HL-60/S4 treated with retinoic acid at 250 ng/mL for 4 days and 3 days (cell line): ENCODE measurements at regions not wholly inside any gene's neighbourhood (a gene's known extent, or its start where the extent isn't known, plus 50 kb on each side); places are given as distances from the start of the nearest gene placed in this dataset.
"Not testable (repeated sequence)": the region's sequence is repeated elsewhere in the genome, so short reads cannot be mapped to it uniquely, and the experiment has no call there.

ENCODE experiments used
- in situ Hi-C: fragments of 300-500 bp; cut with MboI; formaldehyde crosslinking; loops from 2 replicates; pipeline ENCODE4 v1.7.0; 2022; ENCODE audit warnings: low sequenced_read_pairs

DNA sequence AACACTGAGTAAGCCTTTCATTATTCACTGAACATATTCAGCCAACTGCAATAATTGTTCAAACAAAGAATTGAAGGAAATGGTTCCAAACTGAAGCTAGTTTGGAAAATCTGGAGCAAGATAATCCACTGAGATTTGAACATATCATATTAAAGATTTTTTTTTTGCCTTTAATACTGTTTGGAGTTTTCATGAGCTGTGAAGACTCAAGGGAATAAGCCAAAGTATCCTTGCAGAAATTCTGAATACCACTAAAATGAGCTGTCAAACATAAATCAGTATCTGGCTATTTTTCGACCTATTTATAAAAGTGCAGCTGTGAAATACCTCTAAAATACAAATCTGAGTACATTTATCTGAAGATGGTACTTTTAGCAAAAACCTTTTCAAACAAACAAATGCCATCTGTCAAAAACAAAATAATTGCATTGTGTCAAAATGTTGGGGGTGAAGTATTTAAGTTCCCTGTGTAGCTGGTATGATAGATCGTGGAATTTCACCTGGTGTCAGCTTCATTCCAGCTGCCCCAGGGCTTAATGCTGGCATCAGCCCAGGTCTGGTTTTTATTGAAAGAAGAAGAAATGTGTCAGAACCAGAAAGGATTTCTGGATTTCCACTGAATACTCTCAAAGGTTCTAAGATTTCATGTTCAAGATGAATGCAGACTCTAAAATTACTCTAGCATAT lies 149.0 kb upstream of the GRAMD2B start:
- in situ Hi-C loops, result no loop called here

DNA sequence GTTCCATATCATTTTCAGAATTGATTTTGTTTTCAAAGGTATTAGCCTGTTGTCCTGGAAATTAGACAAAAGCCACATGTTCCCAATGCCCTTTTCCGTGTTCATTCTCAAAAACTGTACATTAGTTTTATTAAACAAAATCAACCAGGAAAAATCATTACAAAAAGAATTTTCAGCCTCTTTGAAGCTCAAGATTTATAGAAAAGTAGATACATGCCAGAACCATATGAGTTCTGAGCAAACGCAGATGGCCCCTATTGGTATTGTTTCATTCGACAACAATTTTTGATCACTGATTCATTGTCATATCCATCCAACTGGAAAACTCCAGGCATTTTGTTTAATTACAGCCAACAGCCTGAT lies 148.5 kb upstream of the GRAMD2B start:
- in situ Hi-C loops, result no loop called here

- in situ Hi-C loops, result no loop called here
Measured at GRCh38 chr5:126277762-126278161, 145.4 kb upstream of the GRAMD2B start.

DNA sequence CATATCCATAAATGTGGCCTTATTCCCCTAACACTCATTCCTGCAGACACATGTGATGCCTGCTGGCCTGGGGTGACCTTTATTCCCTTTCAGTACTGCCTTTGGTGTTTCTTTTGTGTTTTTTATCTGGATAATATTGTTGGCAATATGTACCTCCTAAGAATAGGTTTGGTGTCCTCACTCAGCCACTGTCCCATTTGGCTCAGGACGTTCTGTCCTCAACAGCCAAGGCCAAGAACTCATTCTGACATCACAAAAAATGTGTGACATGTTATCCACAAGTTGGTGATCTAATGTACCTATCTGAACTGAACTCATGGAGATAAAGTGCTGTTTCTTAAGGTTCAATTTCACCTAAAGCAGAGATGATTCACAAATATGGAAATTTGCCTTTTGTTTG lies 142.9 kb upstream of the GRAMD2B start:
- in situ Hi-C loops, result no loop called here

GRCh38 chr5:126280846-126281245 lies 142.4 kb upstream of the GRAMD2B start:
- in situ Hi-C loops, result no loop called here

- in situ Hi-C loops, result no loop called here
Measured at GRCh38 chr5:126284977-126285696, 138.1 kb upstream of the GRAMD2B start.

DNA sequence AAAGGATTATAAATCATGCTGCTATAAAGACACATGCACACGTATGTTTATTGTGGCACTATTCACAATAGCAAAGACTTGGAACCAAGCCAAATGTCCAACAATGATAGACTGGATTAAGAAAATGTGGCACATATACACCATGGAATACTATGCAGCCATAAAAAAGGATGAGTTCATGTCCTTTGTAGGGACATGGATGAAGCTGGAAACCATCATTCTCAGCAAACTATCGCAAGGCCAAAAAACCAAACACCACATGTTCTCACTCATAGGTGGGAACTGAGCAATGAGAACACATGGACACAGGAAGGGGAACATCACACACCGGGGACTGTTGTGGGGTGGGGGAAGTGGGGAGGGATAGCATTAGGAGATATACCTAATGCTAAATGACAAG lies 127.1 kb upstream of the GRAMD2B start:
- in situ Hi-C loops, result not testable (repeated sequence)

DNA sequence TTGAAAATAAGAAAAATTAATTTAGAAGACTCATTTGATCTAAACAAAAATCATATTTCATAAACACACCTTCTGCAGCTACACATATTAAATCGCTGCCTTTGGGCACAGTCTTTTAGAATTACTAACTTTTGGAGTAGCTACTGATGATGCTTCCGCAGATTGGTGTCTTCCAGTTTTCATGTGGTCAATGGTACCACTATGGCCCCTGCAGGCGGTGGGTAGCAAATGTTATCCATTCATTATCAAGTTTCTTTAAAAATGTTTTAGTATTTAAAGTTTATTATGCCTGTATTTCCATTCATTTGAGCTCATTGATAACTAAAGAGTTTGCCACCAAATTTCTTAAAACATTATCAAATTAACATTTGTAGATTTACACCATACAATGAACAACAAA lies 122.9 kb upstream of the GRAMD2B start:
- in situ Hi-C loops, result no loop called here

DNA sequence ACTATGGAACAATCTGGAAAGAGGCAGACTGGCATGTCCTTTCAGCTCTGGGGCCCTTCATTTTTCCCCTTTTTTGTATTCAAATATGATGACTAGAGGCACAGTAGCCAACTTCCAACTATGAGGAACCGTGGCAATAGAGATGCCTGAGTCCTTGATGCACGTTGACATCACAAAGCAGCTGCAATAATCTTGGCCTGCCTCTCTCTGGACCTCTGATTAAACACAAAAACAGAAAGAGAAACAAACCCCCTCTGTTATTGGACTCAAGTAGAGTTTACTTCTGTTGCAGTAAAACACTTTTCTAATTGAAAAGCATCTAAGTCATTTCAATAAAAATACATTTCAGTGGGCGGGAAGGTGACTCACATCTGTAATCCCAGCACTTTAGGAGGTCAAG lies 122.2 kb upstream of the GRAMD2B start:
- in situ Hi-C loops, result no loop called here

DNA sequence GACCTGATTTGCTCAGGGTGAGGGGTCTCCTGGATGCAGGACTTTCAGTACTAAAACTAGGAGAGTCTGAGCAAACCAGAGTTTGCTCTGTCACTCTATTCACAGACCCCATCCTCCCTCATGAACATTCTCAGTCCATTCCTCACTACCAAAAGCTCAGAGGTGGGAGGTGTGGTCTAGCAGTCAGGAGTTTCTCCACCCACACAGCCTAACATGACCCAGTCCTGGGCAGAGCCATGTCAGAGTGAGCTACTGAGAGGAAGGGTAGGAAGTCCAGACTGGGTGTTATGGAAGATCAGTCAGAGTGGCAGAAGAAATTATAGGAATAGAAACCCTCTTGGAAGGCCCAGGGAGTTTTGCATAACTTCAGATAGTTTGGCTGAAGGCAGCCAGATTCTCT lies 113.3 kb upstream of the GRAMD2B start:
- in situ Hi-C loops, result no loop called here

GRCh38 chr5:126311766-126312165 lies 111.4 kb upstream of the GRAMD2B start:
- in situ Hi-C loops, result no loop called here

- in situ Hi-C loops, result no loop called here
Measured at GRCh38 chr5:126315341-126315740, 107.9 kb upstream of the GRAMD2B start.

GRCh38 chr5:126332326-126332725 lies 90.9 kb upstream of the GRAMD2B start:
- in situ Hi-C loops, result loop anchor here (25.0 kb wide), 1 partner anchor 205 kb away; no protein-coding TSS in a partner anchor

DNA sequence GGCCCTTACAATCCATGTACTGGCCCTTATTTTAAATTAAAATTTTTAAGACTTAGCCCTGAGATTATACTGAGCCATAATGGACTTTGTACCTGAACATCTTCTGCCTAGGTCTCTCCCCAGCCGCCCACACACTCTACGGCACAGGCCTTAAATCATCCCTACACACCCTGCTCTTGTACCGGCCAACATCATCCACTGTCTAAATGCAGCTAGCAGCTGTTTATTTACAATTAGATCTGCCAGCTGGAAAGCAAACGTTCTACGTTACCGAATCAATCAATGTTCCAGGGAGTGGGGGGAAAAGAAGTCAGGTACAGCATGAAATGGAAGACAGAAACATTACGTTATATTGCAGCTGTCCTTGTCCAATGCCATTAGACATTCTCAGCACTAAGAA lies 88.4 kb upstream of the GRAMD2B start:
- in situ Hi-C loops, result loop anchor here (25.0 kb wide), 1 partner anchor 203 kb away; no protein-coding TSS in a partner anchor

DNA sequence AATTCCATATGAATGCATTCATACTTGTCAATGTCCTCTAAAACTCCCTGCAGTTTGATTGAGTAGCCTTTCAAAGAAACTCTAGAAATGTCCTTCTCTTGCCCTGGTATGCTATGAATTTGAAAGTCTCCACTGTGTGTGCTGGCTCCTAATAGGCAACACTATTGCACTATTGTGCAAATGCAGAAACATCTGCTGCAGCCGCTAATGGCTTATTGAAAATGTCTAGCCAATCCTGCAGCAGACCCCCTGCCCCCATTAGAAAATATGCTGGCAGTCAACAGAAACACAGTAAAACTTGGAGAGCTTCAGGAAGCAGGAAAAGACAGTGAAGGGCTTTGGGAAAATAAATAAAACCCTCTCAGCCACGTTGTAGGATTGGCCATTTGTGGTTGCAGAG lies 87.3 kb upstream of the GRAMD2B start:
- in situ Hi-C loops, result loop anchor here (25.0 kb wide), 1 partner anchor 201 kb away; no protein-coding TSS in a partner anchor

DNA sequence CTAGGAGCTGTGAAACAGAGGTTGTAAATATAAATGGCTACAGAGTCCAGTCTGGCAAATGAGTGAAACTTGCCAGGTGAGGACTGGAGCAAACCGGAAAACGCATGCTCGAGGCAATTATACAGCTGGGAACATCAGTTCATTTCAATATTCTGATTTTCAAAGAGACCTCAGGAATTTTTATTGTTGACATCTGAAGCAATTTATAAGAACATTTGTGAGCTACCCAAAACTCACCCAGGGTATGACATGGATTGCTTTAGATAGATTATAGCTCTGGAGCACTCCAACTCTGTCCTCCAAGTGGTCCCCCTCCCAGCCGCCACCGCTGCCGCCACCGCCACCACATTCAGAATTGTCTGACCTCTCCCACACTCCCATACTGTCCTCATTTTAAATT lies 84.6 kb upstream of the GRAMD2B start:
- in situ Hi-C loops, result loop anchor here (25.0 kb wide), 1 partner anchor 199 kb away; no protein-coding TSS in a partner anchor

DNA sequence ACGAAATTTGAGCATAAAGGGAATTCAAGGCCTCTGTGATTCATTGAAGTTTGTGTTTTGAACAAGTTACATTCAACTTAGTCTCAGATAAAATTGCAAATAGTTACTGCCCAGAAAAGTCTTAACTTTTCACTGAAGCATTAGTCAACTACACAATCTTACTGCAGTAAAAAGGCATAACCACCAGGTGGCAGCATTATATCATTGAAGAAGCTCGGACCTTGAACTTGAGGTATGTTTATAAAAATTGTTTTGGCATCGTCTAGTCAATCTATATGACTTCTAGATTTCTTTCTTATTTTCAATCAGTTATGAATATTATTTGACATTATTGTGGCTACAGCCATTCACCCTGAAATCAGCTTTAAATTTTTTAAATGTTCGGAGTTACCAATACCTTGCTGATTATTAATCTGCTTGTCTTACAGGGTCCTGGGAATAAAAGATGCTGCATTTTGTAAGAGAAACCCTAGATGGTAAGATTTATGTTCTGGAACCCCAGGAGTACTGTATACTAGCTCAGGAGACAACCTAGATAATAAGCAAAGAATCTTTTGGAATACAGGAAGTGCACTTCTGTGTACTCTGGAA lies 83.9 kb upstream of the GRAMD2B start:
- in situ Hi-C loops, result loop anchor here (25.0 kb wide), 1 partner anchor 198 kb away; no protein-coding TSS in a partner anchor

DNA sequence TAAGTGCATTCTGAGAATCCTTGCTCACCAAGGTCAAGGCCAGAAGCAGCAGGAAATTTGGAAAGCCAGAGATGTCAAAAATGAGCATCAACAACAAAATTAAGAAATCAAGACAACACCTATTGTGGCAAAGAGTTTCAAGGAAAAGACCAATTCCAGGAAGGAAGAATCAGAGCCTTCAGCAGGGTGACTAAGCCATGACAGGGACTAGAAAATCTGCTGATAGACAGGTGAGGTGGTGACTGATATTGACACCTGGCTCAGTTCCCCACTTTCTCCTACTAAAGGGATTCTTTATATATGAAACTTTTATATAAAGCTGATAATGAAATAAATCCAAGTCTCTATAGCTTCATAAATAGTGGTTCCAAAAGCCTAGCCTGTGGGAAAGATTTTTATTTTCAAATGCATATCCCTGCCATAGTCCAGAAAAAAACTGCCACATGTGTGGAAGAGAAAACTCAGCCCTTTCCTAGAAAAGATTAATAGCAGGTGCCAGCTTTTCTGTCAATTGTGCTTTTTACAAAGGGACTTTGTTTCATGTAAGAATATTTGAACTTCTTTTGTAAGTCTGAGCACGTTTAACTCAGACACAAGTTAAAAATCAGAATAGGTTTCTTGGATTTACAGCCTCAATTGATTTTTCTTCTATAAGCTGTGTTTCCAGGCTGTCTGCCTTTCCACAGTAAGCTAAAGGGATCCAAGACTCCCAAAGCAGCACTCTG lies 81.1 kb upstream of the GRAMD2B start:
- in situ Hi-C loops, result loop anchor here (25.0 kb wide), 1 partner anchor 195 kb away; no protein-coding TSS in a partner anchor

DNA sequence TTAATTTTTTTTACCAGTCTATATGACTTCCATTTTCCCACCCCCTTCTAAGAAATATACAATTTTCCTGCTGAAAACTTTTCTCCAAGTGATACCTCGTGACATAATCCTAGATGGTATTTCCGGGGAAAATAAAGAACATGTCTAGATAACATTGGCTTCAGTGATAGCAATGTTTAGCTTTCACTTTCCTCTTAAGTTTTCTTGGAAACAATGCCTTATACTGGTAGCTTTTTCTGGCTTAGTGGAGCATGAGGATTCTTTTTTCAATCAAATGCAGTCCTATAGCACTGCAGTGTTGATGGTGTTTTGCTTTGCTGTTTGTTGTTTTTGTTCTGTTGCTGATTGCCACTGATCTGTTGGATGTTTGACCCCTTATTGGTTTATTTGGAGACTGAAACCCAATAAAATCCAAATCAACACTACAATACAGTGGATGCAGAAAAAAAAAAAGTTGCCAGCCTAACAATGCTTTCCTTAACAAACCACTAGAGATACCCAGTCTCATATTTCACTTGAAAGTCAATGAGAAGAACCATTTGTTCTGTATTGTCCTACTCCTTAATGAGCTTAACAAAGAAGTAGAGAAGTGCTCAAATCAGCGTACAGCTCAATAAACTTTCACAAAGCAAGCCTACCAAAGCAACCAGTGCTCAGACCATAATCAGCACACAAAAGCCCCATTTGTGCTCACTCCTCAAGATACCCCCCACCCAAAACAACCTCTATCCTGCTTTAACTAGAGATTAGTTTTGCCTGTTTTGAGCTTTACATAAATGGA lies 74.2 kb upstream of the GRAMD2B start:
- in situ Hi-C loops, result loop anchor here (25.0 kb wide), 1 partner anchor 188 kb away; no protein-coding TSS in a partner anchor

- in situ Hi-C loops, result no loop called here
Measured at GRCh38 chr5:126351153-126351552, 72.1 kb upstream of the GRAMD2B start.
